Mammary epithelial cell (primary cell): ENCODE measurements at regions not wholly inside any gene's neighbourhood (a gene's known extent, or its start where the extent isn't known, plus 50 kb on each side); places are given as distances from the start of the nearest gene placed in this dataset.

ENCODE experiments used
- CTCF ChIP-seq, 2 donors: IDR thresholded peaks in 1 of 2; conservative IDR thresholded peaks in 1 of 2; 2 replicates each; pipeline ENCODE4 v1.5.1; 2011 to 2012; ENCODE audit warnings: inconsistent platforms in 2 of 2, low read length in 2 of 2, mild to moderate bottlenecking in 2 of 2, control low read depth in 1 of 2, low read depth in 1 of 2; ENCODE audit not compliant: insufficient read depth in 1 of 2; ENCODE audit errors: extremely low read depth in 1 of 2
- EZH2 ChIP-seq: IDR thresholded peaks from 2 replicates; pipeline ENCODE4 v1.6.1; 2012; ENCODE audit warnings: low read length, inconsistent platforms, borderline replicate concordance

- no peak for TF ChIP-seq CTCF (conservative IDR thresholded peaks at IDR 0.05 in 1 of 2, IDR thresholded peaks at IDR 0.05 in 1 of 2; ENCODE audit: extremely low read depth in 1 of 2, insufficient read depth in 1 of 2, low read depth in 1 of 2, low read length in 2 of 2)
- TF ChIP-seq EZH2, result no peak
These were observed 65.5 kb upstream of the FGG start for GRCh38 chr4:154677923-154678322.
